Cerebellar cortex (tissue), 1 donor: ENCODE measurements at regions not wholly inside any gene's neighbourhood (a gene's known extent, or its start where the extent isn't known, plus 50 kb on each side); places are given as distances from the start of the nearest gene placed in this dataset.

Experiments
- DNase-seq: peaks from one replicate; pipeline ENCODE4 v3.0.0-alpha.2; 2015; ENCODE audit warnings: low spot score

DNA sequence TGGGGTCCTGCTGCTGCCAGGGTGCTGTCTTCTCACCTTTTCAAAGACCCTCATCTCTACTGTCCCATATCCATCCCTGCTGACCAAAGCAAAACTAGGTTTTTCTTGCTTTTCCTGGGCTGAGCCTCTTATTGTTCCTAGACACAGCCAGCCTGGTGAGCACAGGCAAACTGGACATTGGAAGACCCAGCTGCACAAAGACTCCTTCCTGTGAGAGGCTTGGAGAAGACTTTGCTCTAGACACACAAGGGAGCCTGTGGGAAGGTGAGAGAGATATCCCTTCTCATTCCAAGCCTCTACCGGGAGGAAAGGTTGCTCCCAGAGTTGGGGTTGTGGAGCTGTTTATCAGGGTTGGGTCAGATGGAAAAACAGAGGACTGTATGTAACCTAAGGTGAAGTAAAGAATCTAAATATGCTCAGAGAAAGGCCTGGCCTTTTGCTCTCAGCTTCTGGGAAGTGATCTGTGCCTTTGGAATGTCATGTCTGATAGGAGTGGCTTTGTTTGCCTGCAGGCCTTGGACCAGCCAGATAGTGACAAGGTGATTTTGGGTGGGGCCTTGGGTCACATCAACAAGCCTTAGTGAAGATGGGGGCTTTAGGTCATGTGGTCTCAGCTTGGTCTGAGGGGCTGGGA is 87.6 kb upstream of the RUNX1 start:
- no peak for DNase-seq

- no peak for DNase-seq
These were observed 87.0 kb upstream of the RUNX1 start for GRCh38 chr21:35136106-35136505.

DNA sequence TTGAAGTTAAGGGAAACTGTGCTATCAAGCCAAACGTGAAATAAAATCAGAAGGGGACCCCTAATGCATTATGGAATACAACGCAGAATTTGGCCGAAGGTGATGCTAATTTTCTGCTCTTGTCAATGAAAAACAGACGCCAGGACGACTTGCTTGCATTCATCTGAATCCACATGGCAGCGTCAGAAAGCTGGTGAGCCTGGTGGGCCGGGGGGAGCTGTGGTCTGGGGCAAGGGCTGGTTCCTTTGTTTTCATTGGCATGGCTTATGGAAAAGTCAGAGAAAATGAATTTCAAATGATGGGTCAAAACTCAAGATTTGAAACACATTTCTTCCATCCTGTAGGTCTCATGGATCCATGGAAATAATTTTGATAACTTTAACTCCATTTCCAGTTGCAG is 86.4 kb upstream of the RUNX1 start:
- DNase-seq: no peak

DNA sequence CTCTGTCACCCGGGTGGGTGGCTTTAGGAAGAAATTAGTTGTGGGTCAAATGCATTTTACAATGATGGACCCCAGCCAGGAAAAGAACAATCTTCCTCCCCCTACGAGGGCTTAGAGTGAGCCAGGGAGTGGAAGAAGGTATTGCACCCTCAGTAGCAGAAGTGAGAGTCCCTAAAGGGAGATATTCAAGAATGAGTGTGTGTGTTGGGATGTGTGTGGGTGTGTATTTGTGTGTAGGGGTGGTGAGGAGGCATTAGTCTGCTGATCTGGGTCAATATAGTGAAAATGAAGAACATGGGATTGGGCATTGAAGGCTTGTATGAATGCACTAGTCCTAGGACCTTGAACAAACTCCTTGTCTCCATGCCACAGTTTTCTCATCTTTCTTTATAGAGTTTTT is 85.2 kb upstream of the RUNX1 start:
- no peak for DNase-seq

GRCh38 chr21:35128536-35128935 is 79.4 kb upstream of the RUNX1 start:
- DNase-seq: no peak

DNA sequence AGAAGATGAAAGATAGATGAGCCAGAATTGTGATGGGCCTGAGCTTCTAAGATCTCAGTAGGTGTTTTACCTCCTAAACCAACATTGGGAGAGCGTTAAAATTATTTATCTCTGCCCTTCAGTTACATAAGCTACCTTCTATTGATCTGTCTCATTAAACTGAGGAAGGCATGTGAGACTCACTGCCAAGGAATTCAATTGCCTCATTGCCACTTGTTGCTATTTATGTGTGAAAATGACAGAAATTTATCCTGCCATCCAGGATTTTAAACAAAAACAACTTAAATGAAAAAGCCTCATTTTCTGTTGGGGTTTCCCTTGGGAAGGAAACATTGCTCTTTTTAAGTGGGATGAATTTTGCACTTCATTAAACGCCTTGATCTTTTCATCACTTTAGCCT is 78.7 kb upstream of the RUNX1 start:
- DNase-seq: no peak

DNA sequence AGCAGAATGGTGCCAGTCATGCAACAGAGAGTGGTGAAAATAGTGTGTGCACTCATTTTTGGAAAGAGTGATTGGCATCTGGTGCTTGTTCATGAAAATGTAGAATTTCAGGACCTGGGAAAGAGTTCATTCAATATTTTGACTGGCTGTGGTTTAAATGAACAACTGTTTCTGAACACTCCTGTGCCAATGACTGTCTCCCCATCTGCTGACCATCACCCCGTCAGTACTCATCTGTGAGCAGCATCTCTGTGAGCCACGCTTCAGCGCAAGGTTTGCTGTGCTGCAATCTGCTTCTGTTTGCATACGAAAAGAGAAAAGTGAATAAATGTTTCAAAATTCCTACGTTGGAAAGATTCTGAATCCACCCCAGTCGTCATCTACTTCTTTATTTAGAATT is 77.9 kb upstream of the RUNX1 start:
- no peak for DNase-seq

GRCh38 chr21:35120631-35121180 is 71.6 kb upstream of the RUNX1 start:
- no peak for DNase-seq

- no peak for DNase-seq
These were observed 70.5 kb upstream of the RUNX1 start for GRCh38 chr21:35119501-35120047.

DNA sequence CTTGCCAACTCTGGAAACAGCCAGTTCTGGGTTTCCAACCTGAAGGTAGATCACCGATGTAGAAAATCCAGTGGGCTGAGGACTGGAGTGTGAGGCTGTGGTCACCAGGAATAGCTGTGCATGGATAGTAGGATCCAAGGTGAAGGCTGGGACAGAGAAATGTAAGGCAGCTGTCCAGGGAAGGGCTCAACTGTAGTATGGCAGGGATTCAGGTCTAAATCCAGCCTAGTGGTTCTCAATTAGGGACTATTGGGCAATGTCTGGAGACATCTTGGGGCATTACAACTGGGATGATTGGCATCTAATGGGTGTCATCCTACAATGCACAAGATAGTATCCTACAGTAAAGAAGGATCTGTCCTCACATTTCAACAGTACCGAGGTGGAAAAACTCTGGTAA is 67.7 kb upstream of the RUNX1 start:
- DNase-seq: no peak

DNA sequence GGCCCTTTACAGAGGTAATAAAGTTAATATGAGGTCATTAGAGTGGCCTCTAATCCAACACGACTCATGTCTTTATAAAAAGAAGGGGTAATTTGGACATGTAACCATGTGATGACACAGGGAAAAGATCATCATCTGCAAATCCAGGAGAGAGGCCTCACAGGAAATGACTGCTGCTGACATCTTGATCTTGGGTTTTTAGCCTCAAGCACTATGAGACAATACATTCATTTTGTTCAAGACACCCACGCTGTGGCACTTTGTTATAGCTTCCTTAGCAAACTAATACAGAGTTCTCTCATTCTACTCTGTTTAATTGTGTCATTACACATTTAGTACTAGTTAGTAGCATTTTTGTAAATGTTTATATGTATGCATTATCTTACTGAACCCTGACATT is 64.0 kb upstream of the RUNX1 start:
- DNase-seq: no peak

- no peak for DNase-seq
These were observed 62.3 kb upstream of the RUNX1 start for GRCh38 chr21:35111321-35111930.

- no peak for DNase-seq
These were observed 59.8 kb upstream of the RUNX1 start for GRCh38 chr21:35108887-35109286.

DNA sequence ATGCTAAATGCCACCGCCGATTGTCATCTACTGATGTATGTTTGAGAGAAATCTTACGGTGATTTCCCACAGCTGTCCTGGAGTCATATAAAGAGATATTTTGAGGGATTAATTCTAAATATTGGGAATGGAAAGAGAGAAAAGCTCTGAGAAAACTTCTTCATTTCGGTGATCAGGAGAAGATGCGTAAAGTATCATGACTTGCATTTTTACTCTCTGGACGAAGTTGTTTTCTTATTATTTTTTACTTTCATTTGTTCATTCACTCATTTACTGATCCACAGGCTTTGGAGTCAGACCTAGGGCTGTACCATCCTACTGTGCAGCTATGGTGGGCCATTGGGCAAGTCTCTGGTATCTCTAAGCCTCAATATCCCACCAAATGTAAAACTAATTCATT is 58.4 kb upstream of the RUNX1 start:
- no peak for DNase-seq

GRCh38 chr21:35106246-35106835 is 57.2 kb upstream of the RUNX1 start:
- no peak for DNase-seq

- no peak for DNase-seq
These were observed 53.6 kb upstream of the RUNX1 start for GRCh38 chr21:35102488-35103371.

DNA sequence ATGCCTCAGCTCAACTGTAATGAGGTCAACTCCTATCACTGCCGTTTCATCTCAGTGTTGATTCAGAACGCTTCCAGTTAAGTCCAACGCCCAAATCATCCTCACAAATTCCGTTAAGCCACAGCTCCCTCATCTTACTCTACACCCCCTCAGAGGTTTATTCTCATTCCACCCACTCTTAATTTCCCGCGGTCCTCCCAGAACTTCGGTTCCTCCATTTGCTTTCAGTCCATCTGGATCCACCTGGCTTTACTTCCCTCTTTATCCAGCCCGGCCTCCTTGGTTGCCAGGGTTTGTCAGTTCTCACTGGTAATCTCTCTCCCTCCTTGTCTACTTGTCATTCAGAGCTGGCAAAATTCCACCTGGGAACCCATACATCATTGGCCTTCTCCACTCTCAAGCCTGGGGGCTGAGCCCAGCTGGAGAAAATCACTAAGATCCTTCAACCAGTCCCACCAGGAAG is 51.3 kb upstream of the RUNX1 start:
- no peak for DNase-seq

- no peak for DNase-seq
These were observed 50.2 kb upstream of the RUNX1 start for GRCh38 chr21:35099310-35099709.
